ENCODE measurements at regions not wholly inside any gene's neighbourhood (a gene's known extent, or its start where the extent isn't known, plus 50 kb on each side); places are given as distances from the start of the nearest gene placed in this dataset.

DNA sequence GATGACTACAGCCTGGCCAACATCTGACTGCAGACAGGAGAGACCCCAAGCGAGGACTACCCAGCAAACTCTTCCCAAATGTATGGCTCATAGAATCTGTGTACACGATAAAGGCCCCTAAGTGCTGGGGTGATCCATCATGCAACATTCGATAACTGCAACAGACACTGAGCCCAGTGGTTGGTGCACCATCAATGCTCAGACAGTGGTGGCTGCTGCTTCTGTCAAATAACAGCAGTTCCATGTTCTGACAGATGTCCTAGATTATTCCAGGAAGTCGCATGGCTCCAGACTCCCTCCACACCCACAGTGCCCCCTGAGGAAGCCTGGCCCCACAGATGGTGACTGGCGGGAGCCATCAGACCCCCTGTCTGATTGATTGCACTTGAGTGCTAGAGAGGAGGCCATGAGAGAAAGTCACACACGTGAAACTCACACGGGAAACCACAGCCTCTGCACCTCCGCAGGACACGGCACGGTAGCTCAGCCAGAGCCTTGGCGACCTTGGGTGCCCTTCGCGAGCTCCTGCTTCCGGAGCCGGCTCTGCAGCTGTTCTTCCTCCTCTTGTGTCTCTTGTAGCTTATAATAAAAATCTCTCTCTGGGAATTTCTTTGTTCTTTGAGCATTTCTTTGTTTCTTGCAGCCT is 1155.9 kb downstream of the TBC1D22A start:
- peaks cover 44% of the 10 kb centered on the region for H3K4me1 ChIP-seq (ENCODE audit: control insufficient read depth, low read length)
- peak overlapping the region; percentile 56 for H3K4me3 ChIP-seq (ENCODE audit: low read length)
- H3K9me3 ChIP-seq (ENCODE audit: control insufficient read depth, insufficient read depth, low read length), result no peaks in the 10 kb centered on the region

DNA sequence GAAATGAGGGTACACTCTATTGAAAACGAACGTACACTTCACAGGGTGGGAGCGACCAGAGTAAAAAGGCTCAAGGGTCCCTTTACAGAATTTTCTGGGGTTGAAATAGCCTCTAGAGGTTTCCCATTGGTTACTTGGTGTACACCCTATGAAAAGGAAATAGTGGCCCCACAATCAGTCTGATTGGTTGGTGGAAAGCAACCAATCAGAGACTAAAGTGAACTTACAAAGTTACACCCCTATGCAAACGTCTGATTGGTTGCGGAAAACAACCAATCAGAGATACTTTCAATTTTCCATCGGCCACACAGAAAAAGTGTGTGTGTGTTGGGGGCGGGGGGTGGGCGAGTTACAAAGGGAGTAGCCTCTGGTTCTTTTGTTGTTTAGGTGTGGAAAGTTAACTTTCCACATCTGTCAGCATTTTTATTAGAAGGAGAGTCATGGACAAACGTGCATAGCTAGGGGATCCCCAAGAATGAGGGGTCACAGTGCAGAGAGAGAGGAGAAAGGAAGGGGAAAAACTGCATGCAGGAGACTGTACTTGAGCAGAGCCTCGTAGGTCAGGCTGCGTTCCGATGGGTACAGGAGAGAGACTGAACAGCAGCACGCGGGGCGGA is 1152.1 kb downstream of the TBC1D22A start:
- peaks cover 13% of the 10 kb centered on the region; the same call in 1 of the 2 replicates for H3K36me3 ChIP-seq (ENCODE audit: control insufficient read depth, low read length)
- H3K4me1 ChIP-seq (ENCODE audit: control insufficient read depth, low read length), result peaks cover 28% of the 10 kb centered on the region
- no peaks in the 10 kb centered on the region for H3K27me3 ChIP-seq (ENCODE audit: control insufficient read depth, low read length)
- no peaks in the 10 kb centered on the region for H3K79me2 ChIP-seq (ENCODE audit: control insufficient read depth, low read length)
- no peaks in the 10 kb centered on the region for H4K20me1 ChIP-seq (ENCODE audit: control insufficient read depth, insufficient read depth, low read depth, low read length)
- TF ChIP-seq EZH2phosphoT487 (IDR thresholded peaks at IDR 0.05; ENCODE audit: borderline replicate concordance, low read length), result no peak
- TF ChIP-seq, protein P1, sequence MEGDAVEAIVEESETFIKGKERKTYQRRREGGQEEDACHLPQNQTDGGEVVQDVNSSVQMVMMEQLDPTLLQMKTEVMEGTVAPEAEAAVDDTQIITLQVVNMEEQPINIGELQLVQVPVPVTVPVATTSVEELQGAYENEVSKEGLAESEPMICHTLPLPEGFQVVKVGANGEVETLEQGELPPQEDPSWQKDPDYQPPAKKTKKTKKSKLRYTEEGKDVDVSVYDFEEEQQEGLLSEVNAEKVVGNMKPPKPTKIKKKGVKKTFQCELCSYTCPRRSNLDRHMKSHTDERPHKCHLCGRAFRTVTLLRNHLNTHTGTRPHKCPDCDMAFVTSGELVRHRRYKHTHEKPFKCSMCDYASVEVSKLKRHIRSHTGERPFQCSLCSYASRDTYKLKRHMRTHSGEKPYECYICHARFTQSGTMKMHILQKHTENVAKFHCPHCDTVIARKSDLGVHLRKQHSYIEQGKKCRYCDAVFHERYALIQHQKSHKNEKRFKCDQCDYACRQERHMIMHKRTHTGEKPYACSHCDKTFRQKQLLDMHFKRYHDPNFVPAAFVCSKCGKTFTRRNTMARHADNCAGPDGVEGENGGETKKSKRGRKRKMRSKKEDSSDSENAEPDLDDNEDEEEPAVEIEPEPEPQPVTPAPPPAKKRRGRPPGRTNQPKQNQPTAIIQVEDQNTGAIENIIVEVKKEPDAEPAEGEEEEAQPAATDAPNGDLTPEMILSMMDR (IDR thresholded peaks at IDR 0.05; ENCODE audit: low read depth, low read length, poor library complexity, severe bottlenecking), result no peak
- peaks cover 8% of the 10 kb centered on the region; the same call in 1 of the 2 replicates for H3F3A ChIP-seq (ENCODE audit: control insufficient read depth, insufficient read depth)
- no peaks in the 10 kb centered on the region for H3K9me2 ChIP-seq (replicated peaks; ENCODE audit: control insufficient read depth, low read length)
- no peak overlapping the region for H3K27ac ChIP-seq (ENCODE audit: low read depth, low read length)
- H3K4me2 ChIP-seq (ENCODE audit: low read length), result no peak overlapping the region
- H3K4me3 ChIP-seq (ENCODE audit: low read length), result no peak overlapping the region
- H3K9me3 ChIP-seq (ENCODE audit: control insufficient read depth, insufficient read depth, low read length), result peaks cover 11% of the 10 kb centered on the region; the same call in 1 of the 2 replicates

More for the DNA sequence above, 1155.9 kb downstream of the TBC1D22A start:
- peaks cover 13% of the 10 kb centered on the region; the same call in 1 of the 2 replicates for H3K36me3 ChIP-seq (ENCODE audit: control insufficient read depth, low read length)
- H4K20me1 ChIP-seq (ENCODE audit: control insufficient read depth, insufficient read depth, low read depth, low read length), result no peaks in the 10 kb centered on the region
- H3F3A ChIP-seq (ENCODE audit: control insufficient read depth, insufficient read depth), result peaks cover 8% of the 10 kb centered on the region; the same call in 1 of the 2 replicates
- H3K27ac ChIP-seq (ENCODE audit: low read depth, low read length), result peak overlapping the region; percentile 91
- no peaks in the 10 kb centered on the region for H3K79me2 ChIP-seq (ENCODE audit: control insufficient read depth, low read length)
- no peak for TF ChIP-seq EZH2phosphoT487 (IDR thresholded peaks at IDR 0.05; ENCODE audit: borderline replicate concordance, low read length)
- TF ChIP-seq, protein P1 (IDR thresholded peaks at IDR 0.05; ENCODE audit: low read depth, low read length, poor library complexity, severe bottlenecking), result no peak
- H3K27me3 ChIP-seq (ENCODE audit: control insufficient read depth, low read length), result no peaks in the 10 kb centered on the region
- H3K9me2 ChIP-seq (replicated peaks; ENCODE audit: control insufficient read depth, low read length), result no peaks in the 10 kb centered on the region
- H3K4me2 ChIP-seq (ENCODE audit: low read length), result peak overlapping the region; percentile 74

DNA sequence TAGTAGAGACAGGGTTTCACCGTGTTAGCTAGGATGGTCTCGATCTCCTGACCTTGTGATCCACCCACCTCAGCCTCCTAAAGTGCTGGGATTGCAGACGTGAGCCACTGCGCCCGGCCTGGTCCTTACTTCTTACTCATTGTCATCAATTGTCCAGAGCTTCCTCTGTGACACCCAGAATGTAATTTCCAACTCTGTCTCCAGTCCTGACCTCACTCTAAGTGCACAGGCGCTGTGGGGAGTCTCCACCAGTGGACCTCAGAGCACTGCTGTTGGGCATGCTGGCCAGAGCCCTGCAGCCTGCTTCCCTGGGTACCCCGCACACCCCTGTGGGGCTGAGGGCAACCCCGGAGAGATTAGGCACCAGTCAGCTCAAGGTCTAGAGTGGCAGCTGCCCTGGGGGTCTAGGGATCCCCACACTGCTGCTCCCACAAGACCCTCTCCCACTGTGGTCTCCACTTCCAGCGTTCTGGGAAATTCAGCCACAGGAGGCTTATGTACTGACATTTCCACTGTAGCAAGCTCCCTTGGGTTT is 1140.3 kb downstream of the TBC1D22A start:
- Histone ChIP-seq H3K4me3 (ENCODE audit: low read length) (no peak overlapping the region), H3K27me3 (ENCODE audit: control insufficient read depth, low read length) (no peaks in the 10 kb centered on the region), H3K36me3 (ENCODE audit: control insufficient read depth, low read length) (no peaks in the 10 kb centered on the region), H4K20me1 (ENCODE audit: control insufficient read depth, insufficient read depth, low read depth, low read length) (no peaks in the 10 kb centered on the region), H3K79me2 (ENCODE audit: control insufficient read depth, low read length) (no peaks in the 10 kb centered on the region), H3K9me3 (ENCODE audit: control insufficient read depth, insufficient read depth, low read length) (no peaks in the 10 kb centered on the region), H3K9me2 (replicated peaks; ENCODE audit: control insufficient read depth, low read length) (no peaks in the 10 kb centered on the region), H3K4me2 (ENCODE audit: low read length) (no peak overlapping the region), H3K4me1 (ENCODE audit: control insufficient read depth, low read length) (no peaks in the 10 kb centered on the region), H3F3A (ENCODE audit: control insufficient read depth, insufficient read depth) (no peaks in the 10 kb centered on the region), H3K27ac (ENCODE audit: low read depth, low read length) (no peak overlapping the region)
- TF ChIP-seq, protein P1 (IDR thresholded peaks at IDR 0.05; ENCODE audit: low read depth, low read length, poor library complexity, severe bottlenecking), result no peak
- TF ChIP-seq EZH2phosphoT487 (IDR thresholded peaks at IDR 0.05; ENCODE audit: borderline replicate concordance, low read length), result no peak
